HS-5 (cell line): ENCODE measurements at regions not wholly inside any gene's neighbourhood (a gene's known extent, or its start where the extent isn't known, plus 50 kb on each side); places are given as distances from the start of the nearest gene placed in this dataset.

Source experiments
- DNase-seq: peaks from one replicate; pipeline ENCODE4 v3.0.0-alpha.2; 2012; ENCODE audit warnings: low read depth

DNA sequence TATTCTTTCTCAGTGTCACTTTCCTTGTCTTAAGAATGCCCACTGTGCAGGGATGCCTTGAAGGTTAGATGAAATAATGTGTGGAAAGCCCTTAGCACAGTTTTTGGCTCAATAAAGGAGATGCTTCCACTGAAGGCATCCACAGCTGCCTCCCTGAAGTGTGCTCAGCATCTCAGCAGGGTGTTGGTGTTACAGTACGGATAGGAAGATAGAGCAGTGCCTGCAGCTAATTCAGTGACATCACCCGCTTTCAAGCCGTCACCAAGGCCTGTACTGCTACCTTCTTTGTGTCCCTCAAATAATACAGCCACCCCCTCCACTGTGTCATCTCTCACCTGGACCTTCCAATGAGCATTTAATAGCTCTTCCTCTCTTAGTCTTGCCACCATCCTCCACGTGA lies 59.0 kb downstream of the NDUFS5 start:
- DNase-seq = no peak

GRCh38 chr1:39086386-39086785 lies 60.2 kb downstream of the NDUFS5 start:
- no peak for DNase-seq

DNA sequence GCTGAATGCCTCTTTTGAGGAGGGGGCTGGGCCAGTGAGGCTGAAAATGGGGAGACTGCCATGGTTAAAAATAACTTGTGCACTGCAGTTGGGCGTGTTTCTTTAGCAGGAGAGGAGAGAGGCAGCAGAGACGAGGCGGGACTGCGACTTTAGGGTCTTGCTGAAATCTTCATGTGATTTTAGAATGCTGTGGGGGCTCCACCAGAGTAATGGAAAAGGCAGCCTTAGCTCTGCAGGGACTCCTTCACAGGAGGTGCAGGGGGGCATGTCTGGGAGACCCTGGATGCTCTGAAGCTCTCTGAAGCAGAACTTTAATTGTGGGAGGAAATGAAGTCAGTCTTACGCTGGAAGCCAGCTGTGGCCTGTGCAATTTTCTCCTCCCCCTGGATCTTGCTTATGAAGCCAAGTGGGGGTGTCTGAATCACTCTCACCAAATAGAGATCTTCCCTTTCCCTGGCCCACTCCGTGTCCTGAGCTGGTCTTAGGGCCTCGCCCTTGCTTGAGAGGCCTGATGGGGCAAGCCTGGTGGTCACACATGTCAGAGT lies 60.8 kb downstream of the NDUFS5 start:
- DNase-seq = no peak

DNA sequence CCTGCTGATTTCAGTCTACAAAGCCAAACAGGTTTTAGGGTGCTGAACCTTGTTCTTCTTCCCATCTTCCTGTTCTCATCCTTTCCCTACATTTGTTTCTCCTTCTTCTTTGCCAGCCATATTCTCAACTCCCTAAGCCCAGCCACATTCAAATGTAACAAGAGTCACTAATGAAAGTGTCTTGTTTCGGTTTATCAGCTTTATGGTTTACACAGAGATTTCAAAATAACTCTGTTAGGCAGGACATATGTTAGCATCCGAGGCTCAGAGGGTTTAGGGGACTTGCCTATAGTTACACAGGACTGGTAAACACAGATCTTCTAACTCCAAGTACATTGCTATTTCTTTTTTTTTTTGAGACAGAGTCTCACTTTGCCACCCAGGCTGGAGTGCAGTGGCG lies 61.3 kb downstream of the NDUFS5 start:
- DNase-seq = no peak

DNA sequence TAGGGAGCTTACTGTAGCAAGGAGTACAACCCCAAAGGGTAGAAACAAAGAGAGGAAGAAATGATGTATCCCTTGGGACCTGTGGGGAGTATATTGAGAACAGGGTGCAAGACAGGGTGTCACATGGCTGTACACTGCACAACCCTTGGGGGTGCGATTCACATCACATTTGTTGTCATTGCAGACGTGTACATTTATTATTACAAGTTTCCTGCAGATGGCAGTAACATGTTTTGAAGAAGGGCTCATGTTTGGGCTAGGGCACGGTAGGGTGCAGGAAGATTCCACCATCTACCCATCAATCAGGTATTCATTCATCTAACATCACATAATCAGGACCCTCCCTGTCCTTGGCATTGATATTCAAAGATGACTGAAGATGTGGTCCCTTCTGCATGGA lies 62.5 kb downstream of the NDUFS5 start:
- DNase-seq = no peak

GRCh38 chr1:39089931-39090521 lies 63.9 kb downstream of the NDUFS5 start:
- DNase-seq = no peak

GRCh38 chr1:39090757-39091380 lies 64.7 kb downstream of the NDUFS5 start:
- DNase-seq = no peak

- no peak for DNase-seq
These were observed 65.9 kb downstream of the NDUFS5 start for GRCh38 chr1:39091845-39092645.

GRCh38 chr1:39094685-39095084 lies 68.5 kb downstream of the NDUFS5 start:
- no peak for DNase-seq

DNA sequence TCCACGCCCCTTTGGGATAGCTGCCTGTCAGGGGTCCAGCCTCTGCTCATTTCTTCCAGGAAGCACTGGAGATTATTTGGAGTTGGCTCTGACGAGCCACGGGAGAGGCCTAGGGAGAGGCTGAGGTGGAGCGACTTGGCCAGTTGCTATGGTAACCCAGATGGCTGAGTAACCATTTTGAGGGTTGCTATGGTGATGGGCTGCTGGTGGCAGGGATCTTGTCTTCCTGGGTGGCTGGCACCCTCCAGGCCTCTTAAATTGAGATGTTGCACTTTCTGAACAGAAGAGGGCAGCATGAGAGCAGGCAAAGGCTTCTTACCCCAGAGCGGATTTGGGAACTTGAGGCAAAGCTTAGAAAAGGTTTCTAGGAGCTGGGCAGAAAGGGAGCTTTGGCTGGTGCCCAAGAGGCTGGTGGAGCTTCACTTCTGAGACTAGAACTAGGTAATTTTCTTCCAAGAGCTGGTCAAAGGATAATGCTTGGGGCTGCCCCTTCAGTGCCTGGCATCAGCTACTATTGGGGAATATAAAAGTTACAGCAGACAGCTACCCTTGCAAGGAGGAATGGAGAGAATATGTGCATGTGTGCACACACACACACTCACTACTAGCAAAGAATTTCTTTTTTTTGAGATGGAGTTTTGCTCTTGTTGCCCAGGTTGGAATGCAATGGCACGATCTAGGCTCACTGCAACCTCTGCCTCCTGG lies 72.5 kb downstream of the NDUFS5 start:
- peak; percentile 78 for DNase-seq

GRCh38 chr1:39102537-39103327 lies 76.6 kb downstream of the NDUFS5 start:
- no peak for DNase-seq

DNA sequence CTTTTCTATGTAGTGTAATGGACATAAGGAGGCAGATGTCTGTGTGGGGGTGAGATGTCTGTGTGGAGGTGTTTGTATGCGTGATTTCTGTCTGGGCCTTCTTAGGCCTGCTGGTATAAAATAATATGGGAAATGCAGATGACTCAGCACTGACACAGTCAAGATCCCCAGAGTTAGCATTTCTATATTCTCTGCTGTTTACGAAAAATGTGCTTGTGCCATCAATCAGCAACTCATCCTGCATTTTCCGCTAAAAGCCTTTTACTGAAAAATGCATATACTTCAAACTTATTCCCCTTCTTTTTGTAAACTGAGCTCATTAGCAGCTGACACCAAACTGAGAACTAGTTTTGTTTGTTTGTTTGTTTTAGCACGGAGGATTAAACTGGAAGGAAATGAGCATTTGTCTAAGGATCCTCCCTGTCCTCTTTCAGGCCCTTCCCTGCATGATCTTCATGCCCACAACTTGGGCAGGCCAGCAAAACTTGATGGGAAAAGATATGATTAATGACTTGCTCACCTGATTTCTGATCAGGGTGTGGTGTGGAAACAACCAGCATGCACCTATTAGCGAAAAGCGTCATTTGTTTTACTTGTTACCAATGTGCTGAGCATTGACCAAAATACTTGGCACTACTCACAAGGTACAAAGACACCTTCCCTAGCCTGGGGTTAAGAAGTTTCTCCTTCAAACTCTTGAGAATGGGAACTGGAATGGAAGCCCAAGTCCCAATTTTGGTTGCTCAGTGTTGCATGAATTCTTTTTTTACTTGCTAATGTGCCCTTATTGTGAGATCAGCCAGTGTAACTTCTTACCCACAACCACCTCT lies 77.4 kb downstream of the NDUFS5 start:
- no peak for DNase-seq

GRCh38 chr1:39104158-39105060 lies 78.3 kb downstream of the NDUFS5 start:
- DNase-seq = no peak

DNA sequence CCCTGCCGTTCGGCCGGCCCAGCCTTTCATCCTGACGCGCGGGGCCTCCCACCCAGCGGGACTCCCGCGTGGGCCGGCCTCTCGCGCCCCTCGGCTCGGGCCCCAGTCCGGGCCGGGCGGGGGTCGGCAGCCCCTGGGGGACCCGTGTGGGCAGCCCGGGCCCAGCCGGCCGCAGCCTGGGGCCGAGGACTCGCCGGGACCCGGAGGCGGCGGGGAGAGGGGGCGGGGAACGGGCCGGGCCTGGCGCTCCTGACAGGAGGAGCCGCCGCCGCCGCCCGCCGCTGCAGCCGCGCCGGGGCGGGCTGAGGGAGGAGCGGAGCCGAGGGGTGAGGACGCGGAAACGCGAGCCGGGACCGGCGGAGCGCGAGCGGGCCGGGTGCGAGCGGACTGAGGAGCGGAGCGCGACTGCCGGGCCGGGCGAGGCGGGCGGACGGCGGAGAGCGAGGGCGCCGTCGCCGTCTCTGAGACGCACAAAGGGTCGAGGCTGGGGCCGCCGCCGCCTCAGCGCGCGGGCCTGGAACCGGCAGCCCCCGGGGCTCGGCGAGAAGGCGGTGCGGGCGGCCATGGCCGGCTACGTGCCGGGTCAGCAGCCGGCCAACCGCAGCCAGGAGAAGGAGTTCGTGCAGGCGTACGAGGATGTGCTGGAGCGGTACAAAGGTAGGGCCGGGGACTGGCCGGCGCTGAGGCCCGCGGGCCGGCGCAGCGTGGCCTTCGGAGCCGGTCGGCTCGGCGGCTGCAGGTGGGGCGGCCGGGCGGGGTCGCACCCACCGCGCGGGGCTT lies 79.1 kb downstream of the NDUFS5 start:
- DNase-seq = no peak

DNA sequence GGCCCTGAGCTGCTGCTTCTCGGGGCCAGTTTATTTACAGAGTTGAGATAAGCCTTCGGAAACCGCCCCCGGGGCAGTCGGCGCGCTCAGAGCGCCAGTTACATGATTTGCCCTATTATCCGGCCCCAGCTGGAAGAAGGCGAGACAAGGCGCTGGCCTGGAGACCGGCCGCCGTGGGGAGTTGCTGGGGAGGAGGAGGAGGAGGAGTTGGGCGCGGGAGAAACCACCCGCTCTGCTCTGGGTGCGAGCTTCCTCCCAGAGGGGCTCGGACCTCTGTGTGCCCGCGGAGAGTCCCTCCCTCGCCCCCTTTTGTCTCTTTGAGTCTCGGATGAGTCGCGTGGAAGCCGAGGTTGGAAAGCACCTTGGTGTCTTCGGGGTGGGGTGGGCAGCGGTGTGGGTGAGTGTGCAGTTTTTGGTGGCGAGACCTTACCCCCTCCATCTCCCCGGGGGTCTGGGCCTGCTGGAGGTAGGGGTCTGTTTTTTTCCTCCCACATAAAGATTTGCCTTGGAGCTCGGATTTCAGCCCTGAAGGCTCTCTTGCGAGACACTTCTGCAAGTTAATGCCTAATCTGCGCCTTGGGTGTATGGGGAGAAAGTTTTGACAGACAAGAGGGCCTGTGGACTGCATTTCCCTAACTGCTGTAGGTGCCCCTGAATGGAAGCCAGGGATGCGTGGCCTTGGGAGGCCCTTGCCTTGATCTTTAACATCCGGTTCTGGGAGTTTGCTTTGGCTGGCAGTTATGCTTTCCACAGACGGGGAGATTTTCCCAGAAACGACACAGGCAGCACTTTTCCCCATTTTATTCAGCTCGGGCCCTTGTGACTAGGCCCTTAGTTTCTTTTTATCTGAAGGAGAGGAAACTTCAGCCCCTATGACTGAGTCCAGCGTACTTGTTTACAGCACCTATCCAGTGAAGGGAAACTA lies 80.0 kb downstream of the NDUFS5 start:
- no peak for DNase-seq

DNA sequence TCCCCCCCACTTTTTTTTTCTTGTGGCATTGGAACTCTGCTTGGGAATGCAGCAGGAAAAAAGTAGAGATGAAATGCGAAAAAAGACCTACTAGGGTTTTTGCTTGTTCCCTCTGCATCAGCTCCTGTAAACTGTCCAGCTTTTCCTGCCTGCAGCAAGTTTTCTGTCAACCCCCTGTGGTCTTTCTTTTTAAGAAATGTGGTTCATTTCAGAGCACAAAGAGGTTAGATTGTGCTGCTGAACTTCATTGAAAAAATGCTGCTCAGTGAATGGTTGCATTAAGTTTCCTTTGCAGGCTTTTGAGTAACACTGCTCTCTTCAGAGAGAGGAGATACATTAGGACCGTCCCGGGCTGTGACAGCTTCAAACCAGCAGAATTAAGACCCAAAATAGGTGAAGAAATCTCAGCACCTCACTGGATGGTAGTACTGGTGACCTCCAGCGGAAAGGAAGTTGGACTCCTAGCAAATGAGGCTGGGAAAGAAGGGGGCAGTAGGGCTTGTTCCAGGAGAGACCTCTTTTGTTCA lies 80.7 kb downstream of the NDUFS5 start:
- DNase-seq = no peak
